PC-9 (cell line): ENCODE measurements at regions not wholly inside any gene's neighbourhood (a gene's known extent, or its start where the extent isn't known, plus 50 kb on each side); places are given as distances from the start of the nearest gene placed in this dataset.

Experiments
- BruUV-seq: library from RNA; stranded (reverse); fragments of 400-500 nt; replicated peaks from 2 replicates; lab custom pipeline; 2021; lab: Mats Ljungman, UMichigan
- CTCF ChIA-PET: fragments of 300-600 bp; sonication (Branson Sonifier 250); formaldehyde crosslinking; loops from one replicate; lab custom pipeline; 2022; ENCODE audit warnings: antibody characterized with exemption; lab: Charles Lee
- POLR2A ChIA-PET: fragments of 300-600 bp; sonication (Branson Sonifier 250); formaldehyde crosslinking; loops from one replicate; lab custom pipeline; 2022; ENCODE audit warnings: antibody characterized with exemption; ENCODE audit not compliant: unreplicated experiment; lab: Charles Lee
- DNase-seq, 2 experiments: peaks; one replicate each; pipeline versions ENCODE4 v3.0.0 to v3.0.0-alpha.2; 2015 to 2022; ENCODE audit warnings: mixed read lengths in 1 of 2
- H2AFZ ChIP-seq: fragments of 200-600 bp; sonication (generic); 2 replicates; pipeline ENCODE4 v1.8.1; 2017; ENCODE audit warnings: antibody characterized with exemption
- H3F3A ChIP-seq: fragments of 200-600 bp; sonication (generic); 2 replicates; pipeline ENCODE4 v1.8.1; 2017; ENCODE audit warnings: antibody characterized with exemption, mild to moderate bottlenecking, low read depth; ENCODE audit not compliant: insufficient read depth
- H3K27ac ChIP-seq: fragments of 200-600 bp; sonication (generic); 2 replicates; pipeline ENCODE4 v1.6.1; 2016; ENCODE audit warnings: mixed run types
- H3K27me3 ChIP-seq: fragments of 200-600 bp; sonication (generic); 2 replicates; pipeline ENCODE4 v1.6.1; 2016; ENCODE audit warnings: low read depth, mixed run types; ENCODE audit not compliant: insufficient read depth
- H3K36me3 ChIP-seq: fragments of 200-600 bp; sonication (generic); 2 replicates; pipeline ENCODE4 v1.6.1; 2016; ENCODE audit warnings: low read depth, mixed run types
- H3K4me1 ChIP-seq: fragments of 200-600 bp; sonication (generic); replicated peaks from 2 replicates; pipeline ENCODE4 v1.6.1; 2016; ENCODE audit warnings: mixed run types; ENCODE audit not compliant: insufficient read depth
- H3K4me2 ChIP-seq: fragments of 200-600 bp; sonication (generic); 2 replicates; pipeline ENCODE4 v1.6.1; 2017; ENCODE audit warnings: mixed run types
- H3K4me3 ChIP-seq: fragments of 200-600 bp; sonication (generic); 2 replicates; pipeline ENCODE4 v1.6.1; 2016; ENCODE audit warnings: mixed run types
- H3K79me2 ChIP-seq: fragments of 200-600 bp; sonication (generic); 2 replicates; pipeline ENCODE4 v1.6.1; 2017; ENCODE audit warnings: low read depth, mixed run types
- H3K9me2 ChIP-seq: fragments of 200-600 bp; sonication (generic); 2 replicates; pipeline ENCODE4 v1.8.1; 2017; ENCODE audit warnings: mild to moderate bottlenecking; ENCODE audit not compliant: insufficient read depth
- H3K9me3 ChIP-seq: fragments of 200-600 bp; sonication (generic); 2 replicates; pipeline ENCODE4 v1.8.1; 2016; ENCODE audit warnings: low read depth; ENCODE audit not compliant: insufficient read depth
- H4K20me1 ChIP-seq: fragments of 200-600 bp; sonication (generic); 2 replicates; pipeline ENCODE4 v1.8.1; 2017; ENCODE audit not compliant: insufficient read depth
- EZH2 ChIP-seq: fragments of 200-600 bp; sonication (generic); IDR thresholded peaks from 2 replicates; pipeline ENCODE4 v1.8.0; 2017; ENCODE audit warnings: antibody characterized with exemption, low read depth
- intact Hi-C: fragments of 100-400 bp; cut with micrococcal nuclease; formaldehyde crosslinking; loops from one replicate; pipeline ENCODE4 v1.10.0; 2022; ENCODE audit not compliant: unreplicated experiment
- TF ChIP-seq, protein P1 (sequence below): fragments of 200-600 bp; sonication (generic); conservative IDR thresholded peaks from 2 replicates; pipeline ENCODE4 v1.6.1; 2017; ENCODE audit warnings: mixed run types, antibody characterized with exemption, mild to moderate bottlenecking, moderate library complexity

DNA sequence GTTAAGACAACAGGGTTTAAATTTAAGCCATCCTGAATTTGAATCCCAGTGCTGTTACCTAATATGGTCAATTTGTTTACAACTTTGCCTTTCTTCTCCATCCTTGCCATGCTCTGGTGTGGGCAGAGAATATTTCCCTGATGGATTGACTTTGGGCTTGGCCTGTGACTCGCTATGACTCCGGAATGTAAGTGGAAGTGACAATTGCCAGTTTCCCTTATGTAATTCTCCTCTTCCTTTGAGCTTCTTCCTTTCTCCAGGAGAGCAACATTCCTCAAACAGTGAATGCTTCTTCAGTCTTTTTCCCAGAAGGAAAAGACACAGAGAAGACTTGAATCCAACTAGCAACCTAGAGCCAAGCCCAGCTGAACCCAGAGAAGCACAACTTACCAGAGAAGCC lies 159.1 kb downstream of the LURAP1L start:
- intact Hi-C loops, result no loop called here
- ChIA-PET CTCF (no interaction called here), POLR2A (no interaction called here)
- no peaks in the 10 kb centered on the region for H4K20me1 ChIP-seq
- DNase-seq, result peak in 1 of 2 experiments; percentile 61
- H3K4me3 ChIP-seq, result no peak overlapping the region
- H3K4me1 ChIP-seq, result peaks cover 6% of the 10 kb centered on the region; the same call in 1 of the 2 replicates
- no peaks in the 10 kb centered on the region for H3F3A ChIP-seq
- H3K9me3 ChIP-seq, result no peaks in the 10 kb centered on the region; the same call in 1 of the 2 replicates
- no peaks in the 10 kb centered on the region for H3K36me3 ChIP-seq
- TF ChIP-seq, protein P1, sequence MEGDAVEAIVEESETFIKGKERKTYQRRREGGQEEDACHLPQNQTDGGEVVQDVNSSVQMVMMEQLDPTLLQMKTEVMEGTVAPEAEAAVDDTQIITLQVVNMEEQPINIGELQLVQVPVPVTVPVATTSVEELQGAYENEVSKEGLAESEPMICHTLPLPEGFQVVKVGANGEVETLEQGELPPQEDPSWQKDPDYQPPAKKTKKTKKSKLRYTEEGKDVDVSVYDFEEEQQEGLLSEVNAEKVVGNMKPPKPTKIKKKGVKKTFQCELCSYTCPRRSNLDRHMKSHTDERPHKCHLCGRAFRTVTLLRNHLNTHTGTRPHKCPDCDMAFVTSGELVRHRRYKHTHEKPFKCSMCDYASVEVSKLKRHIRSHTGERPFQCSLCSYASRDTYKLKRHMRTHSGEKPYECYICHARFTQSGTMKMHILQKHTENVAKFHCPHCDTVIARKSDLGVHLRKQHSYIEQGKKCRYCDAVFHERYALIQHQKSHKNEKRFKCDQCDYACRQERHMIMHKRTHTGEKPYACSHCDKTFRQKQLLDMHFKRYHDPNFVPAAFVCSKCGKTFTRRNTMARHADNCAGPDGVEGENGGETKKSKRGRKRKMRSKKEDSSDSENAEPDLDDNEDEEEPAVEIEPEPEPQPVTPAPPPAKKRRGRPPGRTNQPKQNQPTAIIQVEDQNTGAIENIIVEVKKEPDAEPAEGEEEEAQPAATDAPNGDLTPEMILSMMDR, result no peak
- no peak for TF ChIP-seq EZH2
- no peak overlapping the region for H2AFZ ChIP-seq
- no peak overlapping the region for H3K4me2 ChIP-seq
- H3K9me2 ChIP-seq, result no peaks in the 10 kb centered on the region
- no TSS peak for BruUV-seq
- H3K79me2 ChIP-seq, result no peaks in the 10 kb centered on the region
- H3K27ac ChIP-seq, result peak overlapping the region; percentile 70
- no peaks in the 10 kb centered on the region for H3K27me3 ChIP-seq

DNA sequence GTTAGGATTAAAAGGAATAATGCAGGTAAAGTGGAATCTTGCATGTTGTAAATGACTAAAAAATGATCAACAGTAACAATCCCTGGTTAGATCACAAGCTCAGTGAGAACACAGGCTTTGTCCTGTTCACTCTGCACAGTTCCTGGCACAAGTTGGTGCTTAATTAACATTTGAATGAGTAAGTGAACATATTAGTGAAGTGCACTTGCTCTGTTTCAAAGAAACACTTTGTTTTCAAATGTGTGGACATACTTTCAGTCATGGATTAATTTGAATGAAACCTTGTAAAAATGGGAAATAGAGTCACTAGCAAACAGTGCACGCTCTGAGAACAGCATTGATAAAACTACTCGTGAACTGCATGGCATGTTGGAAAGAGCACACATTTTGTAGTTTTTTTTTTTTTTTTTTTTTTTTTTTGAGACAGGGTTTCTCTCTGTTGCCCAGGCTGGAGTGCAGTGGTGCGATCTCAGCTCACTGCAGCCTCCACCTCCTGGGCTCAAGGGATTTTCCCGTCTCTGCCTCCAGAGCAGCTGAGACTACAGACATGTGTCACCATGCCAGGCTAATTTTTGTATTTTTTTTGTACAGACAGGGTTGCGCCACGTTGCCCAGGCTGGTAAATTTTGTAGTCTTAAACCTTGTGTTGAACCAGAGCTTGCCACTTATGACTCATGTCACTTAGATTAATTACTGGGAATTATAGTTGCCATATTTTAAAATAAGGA lies 159.9 kb downstream of the LURAP1L start:
- peaks cover 6% of the 10 kb centered on the region; the same call in 1 of the 2 replicates for H3K4me1 ChIP-seq
- TF ChIP-seq EZH2, result no peak
- TF ChIP-seq, protein P1, result no peak
- intact Hi-C loops, result no loop called here
- H3F3A ChIP-seq, result no peaks in the 10 kb centered on the region
- no peak overlapping the region for H3K4me2 ChIP-seq
- TSS peak; percentile 54 for BruUV-seq
- H4K20me1 ChIP-seq, result no peaks in the 10 kb centered on the region
- no peaks in the 10 kb centered on the region; the same call in 1 of the 2 replicates for H3K9me3 ChIP-seq
- no peaks in the 10 kb centered on the region for H3K9me2 ChIP-seq
- H3K36me3 ChIP-seq, result no peaks in the 10 kb centered on the region
- H2AFZ ChIP-seq, result no peak overlapping the region
- H3K79me2 ChIP-seq, result no peaks in the 10 kb centered on the region
- no peak overlapping the region for H3K4me3 ChIP-seq
- POLR2A ChIA-PET, result no interaction called here
- H3K27ac ChIP-seq, result peak overlapping the region; percentile 70
- CTCF ChIA-PET, result no interaction called here
- H3K27me3 ChIP-seq, result no peaks in the 10 kb centered on the region
- DNase-seq, result no peak

DNA sequence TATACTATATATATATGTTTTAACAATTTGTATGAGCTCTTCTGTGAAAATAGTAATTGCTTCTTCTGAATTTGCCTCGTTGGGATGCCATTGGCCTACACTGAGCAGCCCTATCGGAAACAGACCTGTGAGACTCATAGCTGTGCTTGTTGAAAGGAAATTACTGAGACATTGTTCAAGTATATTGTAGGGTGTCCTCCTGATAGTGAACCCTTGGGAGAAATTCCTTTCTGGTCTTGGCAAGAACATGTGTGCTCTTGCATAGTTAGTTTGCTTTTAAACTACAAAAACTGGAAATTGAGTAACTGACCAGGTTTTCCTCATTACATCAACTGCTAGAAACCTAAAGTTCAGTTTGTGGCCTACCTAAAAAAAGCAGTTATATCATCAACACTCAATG lies 160.9 kb downstream of the LURAP1L start:
- CTCF ChIA-PET, result no interaction called here
- no TSS peak for BruUV-seq

More for the DNA sequence above, 160.9 kb downstream of the LURAP1L start:
- Histone ChIP-seq H2AFZ (no peak overlapping the region), H3K9me3 (no peaks in the 10 kb centered on the region; the same call in 1 of the 2 replicates), H3F3A (no peaks in the 10 kb centered on the region), H3K79me2 (no peaks in the 10 kb centered on the region), H3K4me1 (peaks cover 6% of the 10 kb centered on the region; the same call in 1 of the 2 replicates), H3K27me3 (no peaks in the 10 kb centered on the region), H3K4me2 (no peak overlapping the region), H3K4me3 (no peak overlapping the region), H3K36me3 (no peaks in the 10 kb centered on the region), H4K20me1 (no peaks in the 10 kb centered on the region), H3K27ac (no peak overlapping the region), H3K9me2 (no peaks in the 10 kb centered on the region)
- POLR2A ChIA-PET, result no interaction called here
- DNase-seq, result no peak
- intact Hi-C loops, result no loop called here
- no peak for TF ChIP-seq EZH2
- TF ChIP-seq, protein P1, result no peak
